Smooth muscle cell of the brain vasculature (primary cell): ENCODE measurements at regions not wholly inside any gene's neighbourhood (a gene's known extent, or its start where the extent isn't known, plus 50 kb on each side); places are given as distances from the start of the nearest gene placed in this dataset.

Experiments used
- DNase-seq: peaks from one replicate; pipeline ENCODE4 v3.0.0-alpha.2; 2012; ENCODE audit warnings: low read depth, low spot score

DNA sequence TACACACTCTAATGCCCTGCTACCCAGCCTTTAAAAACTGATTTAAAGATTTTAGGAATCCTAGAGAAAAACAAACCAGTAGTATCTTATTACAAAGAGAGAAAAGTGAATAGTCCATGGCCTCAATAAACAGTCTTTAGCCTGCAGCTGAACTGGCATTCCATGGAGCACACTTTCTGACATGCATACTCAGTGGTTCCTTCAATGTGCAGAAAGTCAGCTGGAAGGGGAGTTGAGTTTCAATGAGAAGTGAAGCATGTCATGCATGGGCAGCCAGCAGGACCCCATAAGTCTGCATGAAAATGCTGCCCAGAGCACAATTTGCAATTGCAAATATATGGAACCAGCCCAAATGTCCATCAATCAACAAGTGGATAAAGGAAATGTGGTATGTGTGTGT lies 273.7 kb downstream of the UQCRFS1 start:
- no peak for DNase-seq

DNA sequence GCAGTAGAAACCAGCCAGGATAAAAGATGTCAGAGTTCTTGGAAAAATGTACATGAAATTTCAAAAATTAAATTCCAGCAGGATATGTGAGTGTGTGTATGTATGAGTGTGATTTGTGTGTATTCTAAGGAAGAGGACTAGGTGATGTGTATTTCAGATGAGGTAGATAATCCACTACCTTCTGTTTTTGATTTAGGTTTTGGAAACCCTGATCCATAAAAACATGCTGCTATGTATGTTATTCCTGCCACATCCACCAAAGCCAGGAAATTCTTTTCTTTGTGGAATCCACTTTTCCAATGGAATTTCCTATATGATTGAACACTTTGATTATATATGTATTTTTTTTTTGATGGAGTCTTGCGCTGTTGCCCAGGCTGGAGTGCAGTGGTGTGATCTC lies 276.9 kb downstream of the UQCRFS1 start:
- DNase-seq: no peak

DNA sequence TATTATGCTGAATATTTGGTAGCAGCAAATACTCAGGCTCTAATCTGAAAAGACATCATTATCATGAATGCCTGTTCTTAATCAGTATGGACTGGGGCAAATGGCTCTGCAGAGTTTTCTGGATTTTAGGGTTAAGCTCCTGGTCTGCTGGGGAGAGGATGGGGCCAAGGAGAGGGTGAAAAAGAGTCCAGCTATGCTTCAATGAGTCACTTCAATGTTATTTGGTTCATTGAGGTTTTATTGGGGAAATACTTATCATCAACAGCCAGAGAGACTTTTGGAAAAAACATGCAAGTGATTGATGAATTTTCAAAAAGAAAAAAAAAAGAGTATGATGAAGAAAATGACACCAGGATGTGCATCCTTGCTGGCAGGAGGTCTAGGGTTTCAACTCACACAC lies 278.3 kb downstream of the UQCRFS1 start:
- DNase-seq: no peak

DNA sequence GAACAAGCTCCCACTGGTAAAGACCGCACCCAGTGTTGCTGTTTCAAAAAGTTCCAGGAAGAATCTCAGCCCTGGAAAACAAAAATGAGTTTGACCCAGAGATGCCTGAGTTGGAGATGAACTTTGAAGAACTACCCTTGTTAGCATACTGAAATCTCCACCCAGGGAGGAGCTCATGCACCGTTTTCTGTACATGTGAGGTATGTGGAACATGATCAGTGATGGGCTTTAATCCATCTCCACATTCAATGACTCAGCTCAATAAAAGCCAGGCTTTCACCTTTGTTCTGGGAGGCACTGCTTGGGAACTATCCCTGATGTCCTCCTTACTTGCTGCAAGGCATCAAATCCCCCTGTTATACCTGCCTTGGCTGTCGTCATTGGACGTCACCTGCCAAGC lies 279.9 kb downstream of the UQCRFS1 start:
- no peak for DNase-seq

DNA sequence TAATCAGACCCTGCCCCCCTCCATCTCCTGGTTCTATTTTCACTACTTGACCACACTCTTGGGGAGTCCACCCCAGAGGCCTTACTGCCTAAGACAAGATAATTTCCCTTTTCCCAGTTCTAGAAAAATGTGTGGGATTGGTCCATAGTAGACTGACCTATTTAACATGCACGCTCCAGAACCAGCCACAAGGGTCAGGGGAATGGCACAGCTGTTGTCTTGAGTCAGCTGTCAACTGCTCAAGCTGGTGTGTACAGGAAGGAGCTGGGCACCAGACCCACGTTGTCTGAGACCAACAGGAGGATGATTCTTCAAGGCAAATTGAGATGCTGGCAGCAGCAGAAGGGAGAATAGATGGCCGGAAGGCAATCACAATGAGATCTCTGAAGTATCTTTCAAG lies 280.5 kb downstream of the UQCRFS1 start:
- DNase-seq: no peak

- no peak for DNase-seq
Measured at GRCh38 chr19:28929006-28929405, 283.9 kb downstream of the UQCRFS1 start.

GRCh38 chr19:28927456-28927855 lies 285.5 kb downstream of the UQCRFS1 start:
- no peak for DNase-seq

- DNase-seq: no peak
Measured at GRCh38 chr19:28920269-28921066, 292.5 kb downstream of the UQCRFS1 start.

GRCh38 chr19:28917621-28918020 lies 295.3 kb downstream of the UQCRFS1 start:
- no peak for DNase-seq

DNA sequence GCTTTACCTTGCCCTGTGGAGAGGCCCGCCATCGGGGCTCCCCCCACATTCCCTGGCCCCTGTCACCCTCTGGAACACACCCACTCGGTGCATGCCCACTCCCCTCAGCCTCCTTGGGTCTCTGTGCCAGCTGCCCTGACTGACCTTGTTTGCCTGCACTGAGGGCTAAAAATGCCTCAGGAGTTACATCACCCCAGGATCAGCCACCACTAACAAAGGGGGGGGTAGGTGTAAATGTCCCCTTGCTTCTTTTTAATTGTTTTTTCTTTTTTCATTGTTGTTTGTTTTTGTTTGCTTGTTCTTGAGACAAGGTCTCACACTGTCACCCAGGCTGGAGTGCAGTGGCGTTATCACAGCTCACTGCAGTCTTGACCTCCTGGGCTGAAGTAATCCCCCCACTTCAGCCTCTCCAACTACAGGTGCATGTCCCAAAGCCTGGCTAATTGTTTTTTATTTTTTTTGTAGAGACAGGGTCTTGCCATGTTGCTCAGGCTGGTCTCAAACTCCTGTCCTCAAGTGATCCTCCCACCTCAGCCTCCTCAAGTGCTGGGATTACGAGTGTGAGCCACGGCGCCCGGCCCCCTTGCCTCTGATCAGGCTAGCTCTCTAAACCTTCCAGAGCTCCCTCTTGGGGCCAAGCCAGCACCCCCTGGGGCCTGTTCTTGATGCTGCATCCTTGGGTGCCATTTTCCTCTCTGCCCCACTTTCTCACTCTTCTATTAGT lies 297.1 kb downstream of the UQCRFS1 start:
- no peak for DNase-seq

DNA sequence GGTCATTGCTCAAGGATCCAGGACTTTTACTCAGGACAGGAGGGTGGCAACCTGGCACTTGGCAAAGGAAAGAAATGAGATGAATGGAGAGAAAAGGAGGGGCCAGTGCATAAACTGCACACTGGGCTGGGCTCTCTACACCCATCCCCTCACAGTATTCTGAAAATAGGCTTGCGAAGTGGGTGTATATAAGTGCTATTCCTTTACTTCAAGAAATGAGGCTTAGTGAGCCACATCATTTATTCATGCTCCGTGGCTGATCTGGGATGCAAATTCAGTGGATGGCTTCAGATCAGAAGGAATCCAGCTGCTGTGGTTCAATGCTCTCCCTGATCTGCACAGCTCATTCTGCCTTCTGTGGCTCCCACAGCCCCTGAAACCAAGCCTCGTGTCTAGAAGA lies 297.7 kb downstream of the UQCRFS1 start:
- no peak for DNase-seq

GRCh38 chr19:28914173-28914572 lies 298.8 kb downstream of the UQCRFS1 start:
- no peak for DNase-seq

DNA sequence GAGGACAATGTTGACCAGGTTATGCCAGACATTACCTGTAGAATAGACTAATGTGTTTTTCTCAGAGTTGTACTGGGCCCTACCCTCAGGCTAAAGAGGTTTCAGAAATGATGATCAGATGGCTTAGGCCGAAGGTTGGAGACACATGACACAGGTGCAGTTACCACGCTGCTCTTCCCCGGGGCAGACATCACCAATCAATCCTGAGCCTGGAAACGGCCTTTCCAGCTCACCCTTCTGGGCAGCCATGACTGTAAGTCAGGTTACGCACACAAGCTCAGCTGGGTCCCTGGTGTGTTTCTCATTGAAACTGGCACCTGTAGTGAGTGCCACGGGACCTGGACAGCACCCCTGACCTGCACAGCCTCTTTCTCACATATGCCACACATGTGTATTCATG lies 299.3 kb downstream of the UQCRFS1 start:
- DNase-seq: no peak

- no peak for DNase-seq
Measured at GRCh38 chr19:28908941-28909340, 304.0 kb downstream of the UQCRFS1 start.

GRCh38 chr19:28907534-28907933 lies 305.4 kb downstream of the UQCRFS1 start:
- no peak for DNase-seq

- no peak for DNase-seq
Measured at GRCh38 chr19:28905996-28906395, 307.0 kb downstream of the UQCRFS1 start.

DNA sequence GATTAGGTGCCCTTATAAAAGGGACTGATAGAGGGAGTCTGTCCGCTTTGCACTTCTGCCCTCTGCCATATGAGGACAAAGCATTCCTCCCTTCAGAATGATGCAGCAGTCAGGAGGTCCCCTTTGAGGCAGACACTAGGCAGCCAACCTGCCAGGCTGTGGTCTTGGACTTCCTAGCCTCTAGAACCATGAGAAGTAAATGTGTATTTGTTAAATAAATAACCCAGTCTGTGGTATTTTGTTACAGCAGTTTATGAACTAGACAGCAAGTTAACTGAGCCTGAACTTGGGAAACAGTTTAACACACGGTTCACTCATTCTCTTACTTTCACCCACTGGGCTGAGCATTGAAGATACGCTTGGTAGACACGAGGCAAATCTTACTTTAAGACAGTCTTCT lies 313.2 kb downstream of the UQCRFS1 start:
- DNase-seq: no peak

GRCh38 chr19:28898249-28898648 lies 314.7 kb downstream of the UQCRFS1 start:
- DNase-seq: no peak

DNA sequence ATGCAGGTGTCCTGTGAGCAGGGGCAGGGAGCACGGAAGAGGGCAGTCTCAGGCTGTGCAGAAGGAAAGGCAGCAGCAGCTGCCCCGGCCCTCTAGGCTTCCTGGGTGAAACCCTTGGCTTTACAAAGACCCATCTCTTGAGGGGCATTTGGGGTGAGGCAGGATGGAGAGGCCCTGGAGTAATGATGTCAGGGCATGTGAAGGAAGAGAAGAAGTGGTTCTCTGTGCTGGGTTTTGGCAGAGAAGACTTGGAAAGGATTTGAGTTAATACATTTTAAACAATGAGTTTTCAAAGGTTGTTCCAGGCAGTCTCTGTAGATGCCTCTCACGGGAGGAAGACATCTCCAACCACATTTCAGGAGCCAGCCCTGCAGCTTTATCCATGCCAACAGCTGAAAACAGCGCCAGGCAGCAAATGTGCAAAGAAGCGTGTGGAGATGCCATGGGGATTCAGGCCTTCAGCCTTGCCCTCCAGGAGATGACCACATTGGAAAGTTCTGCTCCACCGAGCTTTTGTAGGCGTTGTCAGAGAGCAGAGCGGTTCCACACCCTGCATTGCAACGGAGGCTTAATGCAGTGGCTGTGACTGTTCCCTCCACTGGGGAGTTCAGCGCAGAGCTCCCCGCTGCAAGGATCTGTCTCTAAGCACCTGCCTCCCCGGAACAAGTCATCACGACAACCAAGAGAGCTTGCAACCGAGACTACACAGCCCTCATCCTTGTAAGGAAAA lies 322.8 kb downstream of the UQCRFS1 start:
- no peak for DNase-seq

DNA sequence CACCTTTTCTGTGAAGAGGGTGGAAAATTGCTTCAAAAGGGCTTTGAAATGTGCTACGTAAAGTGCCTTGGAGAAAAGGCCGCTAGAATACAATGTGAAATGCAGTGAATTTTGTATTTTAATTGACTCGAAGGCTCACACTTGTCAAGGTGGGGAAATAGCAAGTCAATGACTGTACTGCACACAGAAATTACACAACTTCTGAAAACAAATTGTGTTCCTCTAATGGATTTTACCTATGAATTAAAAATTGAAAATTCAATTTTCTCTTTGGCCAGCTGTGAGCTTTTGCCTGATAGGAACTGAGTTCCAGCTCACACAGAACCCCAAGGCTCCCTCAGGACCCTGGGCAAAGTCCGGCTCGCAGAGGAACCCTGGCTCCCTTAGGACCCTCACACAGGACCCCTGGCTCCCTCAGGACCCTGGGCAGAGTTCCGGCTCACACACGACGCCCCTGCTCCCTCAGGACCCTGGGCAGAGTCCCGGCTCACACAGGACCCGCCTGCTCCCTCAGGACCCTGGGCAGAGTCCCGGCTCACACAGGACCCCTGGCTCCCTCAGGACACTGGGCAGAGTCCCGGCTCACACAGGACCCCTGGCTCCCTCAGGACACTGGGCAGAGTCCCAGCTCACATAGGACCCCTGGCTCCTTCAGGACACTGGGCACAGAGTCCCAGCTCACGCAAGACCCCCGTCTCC lies 324.9 kb downstream of the UQCRFS1 start:
- no peak for DNase-seq

DNA sequence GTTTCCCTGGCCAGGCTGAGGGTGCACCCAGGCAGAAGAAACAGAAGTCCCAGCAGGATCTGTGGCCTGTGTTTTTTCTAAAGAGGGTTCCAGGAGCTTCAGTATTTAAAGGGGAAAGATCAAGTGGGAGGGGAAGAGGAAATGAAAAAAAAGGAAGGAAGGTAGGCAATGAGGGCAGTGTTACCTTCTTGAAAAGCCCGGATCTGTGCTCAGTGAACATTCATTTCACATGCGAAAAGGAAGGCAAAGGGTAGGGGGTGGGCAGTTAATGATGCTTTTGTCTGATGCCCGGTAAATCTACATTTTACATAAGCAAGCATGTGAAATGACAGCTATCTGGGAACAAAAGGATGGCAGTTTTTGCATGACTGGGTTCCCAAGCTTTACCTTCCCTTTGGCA lies 326.2 kb downstream of the UQCRFS1 start:
- no peak for DNase-seq

GRCh38 chr19:28885965-28886364 lies 327.0 kb downstream of the UQCRFS1 start:
- DNase-seq: no peak
